ENCODE measurements at regions not wholly inside any gene's neighbourhood (a gene's known extent, or its start where the extent isn't known, plus 50 kb on each side); places are given as distances from the start of the nearest gene placed in this dataset.

GRCh38 chr7:86558680-86559501, 84.8 kb upstream of the GRM3 start:
- 90% methylated on average over 8 of the region's 8 CpGs; no CpG with 5 or more reads in 1 of the 2 experiments for WGBS, 2 experiments (ENCODE audit: extremely low coverage in 1 of 2, insufficient coverage in 1 of 2, insufficient read length in 1 of 2, insufficient replicate concordance in 2 of 2, low coverage in 1 of 2, low lambda C conversion rate in 2 of 2, missing lambda C conversion rate in 1 of 2)
- no peak for FAIRE-seq
- no peak for TF ChIP-seq JUN (IDR thresholded peaks at IDR 0.05; ENCODE audit: low read depth, low read length)

More at GRCh38 chr7:86558680-86559501, 84.8 kb upstream of the GRM3 start:
- Histone ChIP-seq H3K36me3 (ENCODE audit: control insufficient read depth in 2 of 4, insufficient read depth in 4 of 4, low read length in 3 of 4) (no peaks in the 10 kb centered on the region), H2AFZ (ENCODE audit: low read length) (no peak overlapping the region), H3K4me1 (replicated peaks in 1 of 4; ENCODE audit: control insufficient read depth in 3 of 4, insufficient read depth in 4 of 4, low read length in 3 of 4) (no peaks in the 10 kb centered on the region), H3K14ac (ENCODE audit: insufficient read length) (no peak overlapping the region), H3K79me2 (ENCODE audit: control insufficient read depth in 1 of 2, insufficient read depth in 2 of 2, low read length in 2 of 2) (no peaks in the 10 kb centered on the region), H2BK20ac (ENCODE audit: low read length) (no peak overlapping the region), H2BK15ac (ENCODE audit: low read length) (no peak overlapping the region), H4K91ac (replicated peaks; ENCODE audit: insufficient read length, low read length) (no peak overlapping the region), H2BK120ac (replicated peaks; ENCODE audit: low read depth, low read length) (no peak overlapping the region), H4K5ac (ENCODE audit: insufficient read length, low read depth, low read length) (no peak overlapping the region), H4K20me1 (replicated peaks in 1 of 2; ENCODE audit: control insufficient read depth in 1 of 2, insufficient read depth in 2 of 2, low read length in 2 of 2) (no peaks in the 10 kb centered on the region), H3K4me3 (ENCODE audit: extremely low read depth in 1 of 4, insufficient read depth in 2 of 4, low read depth in 3 of 4, low read length in 4 of 4) (no peak overlapping the region), H2AK5ac (ENCODE audit: low read depth, low read length) (no peak overlapping the region), H3K27me3 (replicated peaks in 1 of 4; ENCODE audit: control insufficient read depth in 3 of 4, extremely low read depth in 1 of 4, insufficient read depth in 3 of 4, low read length in 3 of 4) (peaks cover 0 to 1% (median 0%) of the 10 kb centered on the region in 4 experiments; a peak in 1 of 7 replicates), H3K56ac (replicated peaks; ENCODE audit: insufficient read length, low read depth, low read length) (no peak overlapping the region), H4K8ac (ENCODE audit: extremely low read depth, insufficient read depth, low read length) (no peak overlapping the region), H3K23ac (ENCODE audit: insufficient read length) (no peak overlapping the region), H2BK12ac (ENCODE audit: low read depth, low read length) (no peak overlapping the region), H2BK5ac (ENCODE audit: low read depth, low read length) (no peak overlapping the region), H3K9ac (replicated peaks in 1 of 4; ENCODE audit: extremely low read depth in 1 of 4, low read depth in 3 of 4, low read length in 3 of 4) (no peak overlapping the region), H3K23me2 (ENCODE audit: low read depth, low read length) (no peaks in the 10 kb centered on the region; the same call in 1 of the 2 replicates), H3K27ac (ENCODE audit: low read depth, low read length) (no peak overlapping the region), H3K4ac (replicated peaks; ENCODE audit: insufficient read length, low read depth, low read length) (no peak overlapping the region), H3K4me2 (ENCODE audit: insufficient read depth in 1 of 2, low read depth in 2 of 2, low read length in 2 of 2) (no peak overlapping the region), H3K18ac (ENCODE audit: extremely low read depth, low read length) (no peak overlapping the region), H3K79me1 (ENCODE audit: low read depth, low read length) (no peaks in the 10 kb centered on the region), H3K9me3 (ENCODE audit: insufficient read depth in 2 of 2, low read depth in 1 of 2, low read length in 1 of 2) (no peaks in the 10 kb centered on the region)
- CTCF ChIA-PET (ENCODE audit: partially characterized antibody), result no interaction called here
- POLR2A ChIA-PET (ENCODE audit: partially characterized antibody), result no interaction called here
- DNase-seq (ENCODE audit: low read depth in 1 of 2, low spot score in 2 of 2), result no peak

Measured in H1 (cell line).